ENCODE measurements at regions not wholly inside any gene's neighbourhood (a gene's known extent, or its start where the extent isn't known, plus 50 kb on each side); places are given as distances from the start of the nearest gene placed in this dataset.

- no peak overlapping the region for H3K27ac ChIP-seq
- H3K27me3 ChIP-seq (replicated peaks; ENCODE audit: insufficient read depth) = no peaks in the 10 kb centered on the region
- no peaks in the 10 kb centered on the region for H3K4me1 ChIP-seq (ENCODE audit: control insufficient read depth in 1 of 2, low read depth in 2 of 2)
- H3K36me3 ChIP-seq = no peaks in the 10 kb centered on the region
- H3K4me3 ChIP-seq = no peak overlapping the region
- ATAC-seq (ENCODE audit: insufficient number of reproducible peaks, low FRiP score, low read depth) = no peak
- no peaks in the 10 kb centered on the region for H3K9me3 ChIP-seq
- TF ChIP-seq, protein P1, sequence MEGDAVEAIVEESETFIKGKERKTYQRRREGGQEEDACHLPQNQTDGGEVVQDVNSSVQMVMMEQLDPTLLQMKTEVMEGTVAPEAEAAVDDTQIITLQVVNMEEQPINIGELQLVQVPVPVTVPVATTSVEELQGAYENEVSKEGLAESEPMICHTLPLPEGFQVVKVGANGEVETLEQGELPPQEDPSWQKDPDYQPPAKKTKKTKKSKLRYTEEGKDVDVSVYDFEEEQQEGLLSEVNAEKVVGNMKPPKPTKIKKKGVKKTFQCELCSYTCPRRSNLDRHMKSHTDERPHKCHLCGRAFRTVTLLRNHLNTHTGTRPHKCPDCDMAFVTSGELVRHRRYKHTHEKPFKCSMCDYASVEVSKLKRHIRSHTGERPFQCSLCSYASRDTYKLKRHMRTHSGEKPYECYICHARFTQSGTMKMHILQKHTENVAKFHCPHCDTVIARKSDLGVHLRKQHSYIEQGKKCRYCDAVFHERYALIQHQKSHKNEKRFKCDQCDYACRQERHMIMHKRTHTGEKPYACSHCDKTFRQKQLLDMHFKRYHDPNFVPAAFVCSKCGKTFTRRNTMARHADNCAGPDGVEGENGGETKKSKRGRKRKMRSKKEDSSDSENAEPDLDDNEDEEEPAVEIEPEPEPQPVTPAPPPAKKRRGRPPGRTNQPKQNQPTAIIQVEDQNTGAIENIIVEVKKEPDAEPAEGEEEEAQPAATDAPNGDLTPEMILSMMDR (IDR thresholded peaks at IDR 0.05) = no peak
- DNase-seq (ENCODE audit: low spot score) = no peak
These were observed 933.3 kb upstream of the CTNND2 start for GRCh38 chr5:12837592-12837991.

GRCh38 chr5:12825163-12825562 lies 920.9 kb upstream of the CTNND2 start:
- DNase-seq (ENCODE audit: low spot score) (no peak), ATAC-seq (ENCODE audit: insufficient number of reproducible peaks, low FRiP score, low read depth) (no peak)
- Histone ChIP-seq H3K9me3 (peaks cover 11% of the 10 kb centered on the region), H3K27me3 (replicated peaks; ENCODE audit: insufficient read depth) (no peaks in the 10 kb centered on the region), H3K27ac (no peak overlapping the region), H3K4me3 (no peak overlapping the region), H3K36me3 (no peaks in the 10 kb centered on the region), H3K4me1 (ENCODE audit: control insufficient read depth in 1 of 2, low read depth in 2 of 2) (no peaks in the 10 kb centered on the region)
- TF ChIP-seq, protein P1 (IDR thresholded peaks at IDR 0.05) = no peak

DNA sequence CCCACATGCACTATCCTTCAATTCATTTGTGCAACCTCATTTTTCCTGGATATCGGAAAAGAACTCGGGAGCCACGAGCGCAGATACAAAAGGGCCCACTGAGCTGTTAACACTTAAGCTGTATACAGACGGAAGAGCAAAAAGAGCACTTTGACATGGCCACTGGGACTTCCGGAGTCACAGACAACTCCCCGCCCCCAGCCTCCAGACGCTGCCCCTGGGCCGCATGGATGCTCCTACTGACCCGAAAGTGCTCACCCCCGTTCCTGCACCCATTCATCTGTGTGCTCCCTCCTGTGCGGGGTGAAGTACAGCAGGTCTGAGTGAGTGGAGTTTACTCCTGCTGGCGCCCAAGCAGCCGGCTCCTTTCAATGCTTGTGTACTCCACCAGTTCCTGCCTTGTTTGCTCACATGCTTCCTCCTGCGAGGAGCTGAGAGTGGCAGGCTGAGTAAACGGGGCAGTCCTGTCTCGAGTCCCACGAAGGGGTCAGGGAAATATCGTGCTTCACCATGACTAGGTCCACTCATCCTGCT lies 901.0 kb upstream of the CTNND2 start:
- DNase-seq (ENCODE audit: low spot score) (no peak), ATAC-seq (ENCODE audit: insufficient number of reproducible peaks, low FRiP score, low read depth) (no peak)
- TF ChIP-seq, protein P1 (IDR thresholded peaks at IDR 0.05) = no peak
- H3K4me1 ChIP-seq (ENCODE audit: control insufficient read depth in 1 of 2, low read depth in 2 of 2) = no peaks in the 10 kb centered on the region
- no peak overlapping the region for H3K27ac ChIP-seq
- H3K9me3 ChIP-seq = no peaks in the 10 kb centered on the region
- no peak overlapping the region for H3K4me3 ChIP-seq
- H3K36me3 ChIP-seq = no peaks in the 10 kb centered on the region
- no peaks in the 10 kb centered on the region for H3K27me3 ChIP-seq (replicated peaks; ENCODE audit: insufficient read depth)

- no peaks in the 10 kb centered on the region for H3K4me1 ChIP-seq (ENCODE audit: control insufficient read depth in 1 of 2, low read depth in 2 of 2)
- H3K36me3 ChIP-seq = no peaks in the 10 kb centered on the region
- DNase-seq (ENCODE audit: low spot score) = no peak
- TF ChIP-seq, protein P1 (IDR thresholded peaks at IDR 0.05) = no peak
- ATAC-seq (ENCODE audit: insufficient number of reproducible peaks, low FRiP score, low read depth) = no peak
- no peak overlapping the region for H3K4me3 ChIP-seq
- no peaks in the 10 kb centered on the region for H3K27me3 ChIP-seq (replicated peaks; ENCODE audit: insufficient read depth)
- no peak overlapping the region for H3K27ac ChIP-seq
- H3K9me3 ChIP-seq = no peaks in the 10 kb centered on the region
These were observed 894.9 kb upstream of the CTNND2 start for GRCh38 chr5:12799165-12799564.

DNA sequence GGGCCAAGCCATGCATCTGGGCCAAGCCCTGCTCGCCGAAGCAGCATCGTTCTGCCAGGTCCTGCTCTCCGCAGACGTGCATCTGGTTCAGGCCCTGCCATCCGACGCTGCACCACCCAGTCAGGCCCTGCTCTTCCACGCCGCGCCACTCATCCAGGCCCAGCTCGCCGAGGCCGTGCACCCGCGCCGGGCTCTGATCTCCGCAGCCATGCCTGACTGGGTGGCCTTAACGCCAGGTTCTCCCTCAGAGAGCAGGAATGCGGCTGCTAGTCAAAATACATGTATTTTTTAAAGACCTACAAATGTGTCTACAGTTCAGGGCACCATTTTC lies 891.1 kb upstream of the CTNND2 start:
- no peak for DNase-seq (ENCODE audit: low spot score)
- no peaks in the 10 kb centered on the region for H3K9me3 ChIP-seq
- no peaks in the 10 kb centered on the region for H3K4me1 ChIP-seq (ENCODE audit: control insufficient read depth in 1 of 2, low read depth in 2 of 2)
- H3K4me3 ChIP-seq = no peak overlapping the region
- H3K27ac ChIP-seq = no peak overlapping the region
- no peak for ATAC-seq (ENCODE audit: insufficient number of reproducible peaks, low FRiP score, low read depth)
- TF ChIP-seq, protein P1 (IDR thresholded peaks at IDR 0.05) = no peak
- H3K27me3 ChIP-seq (replicated peaks; ENCODE audit: insufficient read depth) = no peaks in the 10 kb centered on the region
- no peaks in the 10 kb centered on the region for H3K36me3 ChIP-seq

All from thoracic aorta (tissue), 2 donors.